ENCODE measurements at regions not wholly inside any gene's neighbourhood (a gene's known extent, or its start where the extent isn't known, plus 50 kb on each side); places are given as distances from the start of the nearest gene placed in this dataset.

DNA sequence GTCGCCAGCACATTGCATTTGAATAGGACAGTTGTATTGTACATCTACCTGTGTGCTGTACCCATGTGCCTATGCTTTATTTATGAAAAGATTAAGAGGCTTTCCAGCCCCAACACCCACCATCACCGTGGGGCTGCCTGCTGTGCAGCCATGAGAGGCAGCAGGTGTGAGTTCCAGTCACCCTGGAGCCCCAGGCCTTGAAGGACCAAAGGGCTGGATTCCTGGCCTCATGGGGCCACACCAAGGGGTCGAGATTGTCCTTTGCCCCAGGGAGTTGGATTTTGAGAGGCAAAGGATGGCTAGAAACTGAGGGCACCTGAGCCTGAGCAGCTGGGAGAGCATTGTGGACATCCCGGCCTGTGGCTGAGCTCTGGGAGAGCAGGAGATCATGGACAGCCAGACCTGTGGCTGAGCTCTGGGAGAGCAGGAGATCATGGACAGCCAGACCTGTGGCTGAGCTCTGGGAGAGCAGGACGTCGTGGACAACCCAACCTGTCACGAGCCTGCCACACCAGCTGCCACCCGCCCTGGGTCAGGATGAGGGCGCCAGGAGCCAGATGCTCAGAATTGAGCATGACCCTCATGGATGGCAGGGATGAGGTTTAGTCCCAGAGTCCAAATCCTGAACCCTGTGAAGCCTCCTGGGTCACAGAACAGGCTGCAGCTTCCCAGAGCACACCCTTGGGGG lies 182.5 kb upstream of the RAB6C start:
- POLR2A ChIA-PET (ENCODE audit: unreplicated experiment) = no interaction called here
- intact Hi-C loops (cut with micrococcal nuclease; ENCODE audit: unreplicated experiment) = no loop called here
- Histone ChIP-seq H3K4me2 (no peak overlapping the region), H3F3A (ENCODE audit: insufficient read depth, low read depth) (no peaks in the 10 kb centered on the region), H3K9me2 (ENCODE audit: insufficient read depth) (no peaks in the 10 kb centered on the region), H4K20me1 (ENCODE audit: insufficient read depth) (no peaks in the 10 kb centered on the region), H2AFZ (no peak overlapping the region), H3K27me3 (ENCODE audit: insufficient read depth, low read depth) (peaks cover 79% of the 10 kb centered on the region), H3K27ac (no peak overlapping the region), H3K4me3 (no peak overlapping the region), H3K36me3 (ENCODE audit: low read depth) (no peaks in the 10 kb centered on the region), H3K79me2 (ENCODE audit: low read depth) (no peaks in the 10 kb centered on the region), H3K4me1 (replicated peaks; ENCODE audit: insufficient read depth) (no peaks in the 10 kb centered on the region), H3K9me3 (ENCODE audit: insufficient read depth, low read depth) (no peaks in the 10 kb centered on the region)
- CTCF ChIA-PET = no interaction called here
- BruUV-seq (replicated peaks) = no TSS peak
- no peak for TF ChIP-seq EZH2 (IDR thresholded peaks at IDR 0.05; ENCODE audit: low read depth)
- no peak for TF ChIP-seq CTCF (conservative IDR thresholded peaks at IDR 0.05)
- DNase-seq = no peak

DNA sequence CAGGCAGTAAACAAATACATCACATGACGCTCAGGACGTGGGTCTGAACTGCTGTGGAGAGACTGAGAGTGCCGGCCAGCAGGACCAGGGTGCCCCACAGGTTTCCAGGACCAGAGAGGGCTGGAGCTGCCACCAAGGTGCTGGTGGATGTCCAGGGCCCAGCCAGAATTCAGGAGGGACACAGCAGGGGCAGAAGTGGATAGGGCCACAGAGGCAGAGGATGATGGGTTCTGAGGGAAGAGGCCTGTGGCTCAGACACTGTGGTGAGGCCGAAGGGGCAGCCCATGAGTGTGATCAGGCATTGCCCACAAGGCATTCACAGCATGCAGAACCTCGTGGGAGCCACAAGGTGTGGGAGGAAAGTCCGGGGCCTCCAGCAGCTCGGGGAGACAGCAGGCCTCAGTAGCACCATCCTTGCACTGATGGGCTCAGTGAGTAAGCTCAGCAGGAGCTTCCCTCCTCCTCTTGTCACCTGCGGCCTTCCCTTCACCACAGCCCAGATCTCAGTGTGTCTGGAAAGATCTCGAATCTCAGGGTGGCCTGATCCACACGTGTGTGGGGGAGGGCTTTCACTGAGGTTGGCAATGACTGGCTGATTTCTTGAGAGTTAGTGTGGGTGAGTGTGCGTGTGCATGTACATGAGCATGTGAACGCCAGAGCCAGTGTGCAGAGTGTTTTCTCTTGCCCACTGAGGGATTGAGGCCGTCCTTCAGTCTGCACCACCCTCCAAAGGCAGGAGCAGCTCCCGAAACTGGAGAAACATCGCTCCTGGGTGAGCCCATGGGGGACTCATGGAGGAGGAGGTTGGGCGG lies 181.8 kb upstream of the RAB6C start:
- no peaks in the 10 kb centered on the region for H3K9me2 ChIP-seq (ENCODE audit: insufficient read depth)
- TF ChIP-seq EZH2 (IDR thresholded peaks at IDR 0.05; ENCODE audit: low read depth) = no peak
- no peak for TF ChIP-seq CTCF (conservative IDR thresholded peaks at IDR 0.05)
- BruUV-seq (replicated peaks) = no TSS peak
- no peak for DNase-seq
- H3K27ac ChIP-seq = no peak overlapping the region
- H2AFZ ChIP-seq = no peak overlapping the region
- no peak overlapping the region for H3K4me2 ChIP-seq
- intact Hi-C loops (cut with micrococcal nuclease; ENCODE audit: unreplicated experiment) = no loop called here
- no peaks in the 10 kb centered on the region for H3K9me3 ChIP-seq (ENCODE audit: insufficient read depth, low read depth)
- no peaks in the 10 kb centered on the region for H3F3A ChIP-seq (ENCODE audit: insufficient read depth, low read depth)
- ChIA-PET CTCF (no interaction called here), POLR2A (ENCODE audit: unreplicated experiment) (no interaction called here)
- no peaks in the 10 kb centered on the region for H3K36me3 ChIP-seq (ENCODE audit: low read depth)
- peaks cover 72% of the 10 kb centered on the region for H3K27me3 ChIP-seq (ENCODE audit: insufficient read depth, low read depth)
- H3K79me2 ChIP-seq (ENCODE audit: low read depth) = no peaks in the 10 kb centered on the region
- H3K4me1 ChIP-seq (replicated peaks; ENCODE audit: insufficient read depth) = no peaks in the 10 kb centered on the region
- no peak overlapping the region for H3K4me3 ChIP-seq
- H4K20me1 ChIP-seq (ENCODE audit: insufficient read depth) = no peaks in the 10 kb centered on the region

GRCh38 chr2:129798301-129798581 lies 181.2 kb upstream of the RAB6C start:
- no peak for DNase-seq
- Histone ChIP-seq H3K4me1 (replicated peaks; ENCODE audit: insufficient read depth) (no peaks in the 10 kb centered on the region), H3K4me3 (no peak overlapping the region), H4K20me1 (ENCODE audit: insufficient read depth) (no peaks in the 10 kb centered on the region), H3K36me3 (ENCODE audit: low read depth) (no peaks in the 10 kb centered on the region), H3K79me2 (ENCODE audit: low read depth) (no peaks in the 10 kb centered on the region), H3K4me2 (no peak overlapping the region), H3K9me2 (ENCODE audit: insufficient read depth) (no peaks in the 10 kb centered on the region), H3F3A (ENCODE audit: insufficient read depth, low read depth) (no peaks in the 10 kb centered on the region), H2AFZ (no peak overlapping the region), H3K9me3 (ENCODE audit: insufficient read depth, low read depth) (no peaks in the 10 kb centered on the region), H3K27me3 (ENCODE audit: insufficient read depth, low read depth) (peaks cover 74% of the 10 kb centered on the region), H3K27ac (no peak overlapping the region)
- CTCF ChIA-PET = no interaction called here
- intact Hi-C loops (cut with micrococcal nuclease; ENCODE audit: unreplicated experiment) = no loop called here
- TF ChIP-seq CTCF (conservative IDR thresholded peaks at IDR 0.05) (no peak), EZH2 (IDR thresholded peaks at IDR 0.05; ENCODE audit: low read depth) (no peak)
- BruUV-seq (replicated peaks) = no TSS peak
- POLR2A ChIA-PET (ENCODE audit: unreplicated experiment) = no interaction called here
